ENCODE measurements at regions not wholly inside any gene's neighbourhood (a gene's known extent, or its start where the extent isn't known, plus 50 kb on each side); places are given as distances from the start of the nearest gene placed in this dataset.

DNA sequence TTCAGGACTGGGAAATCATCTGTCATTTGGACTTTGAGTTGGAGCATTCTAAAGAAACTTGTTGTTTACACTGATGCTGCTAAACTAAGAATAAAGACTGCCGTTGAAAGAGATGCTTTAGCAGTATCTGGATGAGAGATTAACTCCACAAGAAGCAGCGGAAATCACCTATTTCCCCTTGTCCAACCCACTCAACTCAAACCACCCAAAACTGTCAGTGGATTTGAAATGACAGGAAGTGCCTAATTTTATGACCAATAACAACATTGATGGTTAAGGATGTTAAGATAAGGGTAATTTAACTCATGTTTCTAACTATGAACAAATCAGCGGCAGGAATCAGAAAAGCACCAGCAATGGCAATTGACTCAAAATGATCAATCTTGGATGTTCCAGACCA is 110.8 kb upstream of the NR2F2 start:
- TF ChIP-seq, protein P1, sequence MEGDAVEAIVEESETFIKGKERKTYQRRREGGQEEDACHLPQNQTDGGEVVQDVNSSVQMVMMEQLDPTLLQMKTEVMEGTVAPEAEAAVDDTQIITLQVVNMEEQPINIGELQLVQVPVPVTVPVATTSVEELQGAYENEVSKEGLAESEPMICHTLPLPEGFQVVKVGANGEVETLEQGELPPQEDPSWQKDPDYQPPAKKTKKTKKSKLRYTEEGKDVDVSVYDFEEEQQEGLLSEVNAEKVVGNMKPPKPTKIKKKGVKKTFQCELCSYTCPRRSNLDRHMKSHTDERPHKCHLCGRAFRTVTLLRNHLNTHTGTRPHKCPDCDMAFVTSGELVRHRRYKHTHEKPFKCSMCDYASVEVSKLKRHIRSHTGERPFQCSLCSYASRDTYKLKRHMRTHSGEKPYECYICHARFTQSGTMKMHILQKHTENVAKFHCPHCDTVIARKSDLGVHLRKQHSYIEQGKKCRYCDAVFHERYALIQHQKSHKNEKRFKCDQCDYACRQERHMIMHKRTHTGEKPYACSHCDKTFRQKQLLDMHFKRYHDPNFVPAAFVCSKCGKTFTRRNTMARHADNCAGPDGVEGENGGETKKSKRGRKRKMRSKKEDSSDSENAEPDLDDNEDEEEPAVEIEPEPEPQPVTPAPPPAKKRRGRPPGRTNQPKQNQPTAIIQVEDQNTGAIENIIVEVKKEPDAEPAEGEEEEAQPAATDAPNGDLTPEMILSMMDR (IDR thresholded peaks at IDR 0.05; ENCODE audit: low read depth, low read length, poor library complexity, severe bottlenecking) = no peak
- no peak for TF ChIP-seq EZH2phosphoT487 (IDR thresholded peaks at IDR 0.05; ENCODE audit: borderline replicate concordance, low read length)

All from DOHH2 (cell line).